CD4-positive, alpha-beta T cell treated with Interleukin-15 for 4 hours (primary cell): ENCODE measurements at regions not wholly inside any gene's neighbourhood (a gene's known extent, or its start where the extent isn't known, plus 50 kb on each side); places are given as distances from the start of the nearest gene placed in this dataset.

Experiments used
- DNase-seq: peaks from one replicate; pipeline ENCODE4 v3.0.0-alpha.2; 2020; ENCODE audit warnings: low spot score

- no peak for DNase-seq
Observed at GRCh38 chr6:120228297-120228696, 878.7 kb upstream of the MAN1A1 start.

DNA sequence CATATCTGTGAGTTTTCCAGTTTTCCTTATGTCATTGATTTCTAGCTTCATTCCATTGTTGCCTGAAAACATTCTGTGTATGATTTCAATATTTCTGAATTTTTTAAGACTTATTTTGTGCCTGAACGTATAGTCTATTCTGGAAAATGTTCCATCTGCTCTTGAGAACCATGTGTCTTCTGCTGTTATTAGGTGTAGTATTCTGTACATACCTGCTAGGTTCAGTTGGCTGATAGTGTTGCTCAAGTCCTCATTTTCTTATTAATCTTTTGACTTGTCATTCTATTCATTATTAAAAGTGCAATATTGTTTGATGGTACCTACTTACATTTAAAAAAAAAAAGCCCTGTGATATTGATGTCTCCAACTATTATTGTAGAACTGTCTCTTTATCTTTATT lies 869.8 kb upstream of the MAN1A1 start:
- no peak for DNase-seq

GRCh38 chr6:120214088-120214499 lies 864.5 kb upstream of the MAN1A1 start:
- no peak for DNase-seq

DNA sequence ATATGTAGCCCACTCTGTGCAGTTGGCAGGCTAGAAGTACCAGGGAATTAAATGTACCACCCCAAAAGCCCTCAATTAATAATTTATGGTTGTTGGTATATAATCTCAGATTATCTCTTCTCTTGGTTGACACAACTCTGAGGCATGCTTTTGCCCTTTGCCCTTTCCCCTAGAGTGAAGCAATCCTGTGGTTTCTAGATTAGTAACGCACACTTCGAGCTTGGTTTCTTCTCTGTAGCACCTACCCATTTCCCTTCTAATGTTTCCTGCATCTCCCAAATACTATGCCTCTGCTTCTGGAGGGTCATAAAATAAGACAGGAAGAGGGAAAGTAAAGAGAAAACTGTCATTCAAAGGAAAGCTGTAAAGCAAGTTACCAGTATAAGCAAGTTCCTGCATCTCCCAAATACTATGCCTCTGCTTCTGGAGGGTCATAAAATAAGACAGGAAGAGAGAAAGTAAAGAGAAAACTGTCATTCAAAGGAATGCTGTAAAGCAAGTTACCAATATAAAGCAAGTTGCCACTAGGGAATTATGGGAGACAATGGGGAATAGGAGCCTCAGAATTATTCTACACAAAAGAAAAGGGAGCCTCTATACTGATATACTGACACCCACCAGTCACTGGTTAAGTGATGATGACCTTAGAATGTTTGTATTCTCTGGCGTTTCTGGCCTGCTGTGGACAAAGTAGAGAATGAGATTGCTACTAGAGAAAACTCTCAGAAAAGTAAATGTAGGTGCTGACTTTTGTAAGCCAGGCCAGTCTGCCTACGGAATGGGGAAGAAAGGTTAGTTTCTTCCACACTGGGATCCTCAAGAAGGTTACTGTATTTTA lies 862.6 kb upstream of the MAN1A1 start:
- no peak for DNase-seq

DNA sequence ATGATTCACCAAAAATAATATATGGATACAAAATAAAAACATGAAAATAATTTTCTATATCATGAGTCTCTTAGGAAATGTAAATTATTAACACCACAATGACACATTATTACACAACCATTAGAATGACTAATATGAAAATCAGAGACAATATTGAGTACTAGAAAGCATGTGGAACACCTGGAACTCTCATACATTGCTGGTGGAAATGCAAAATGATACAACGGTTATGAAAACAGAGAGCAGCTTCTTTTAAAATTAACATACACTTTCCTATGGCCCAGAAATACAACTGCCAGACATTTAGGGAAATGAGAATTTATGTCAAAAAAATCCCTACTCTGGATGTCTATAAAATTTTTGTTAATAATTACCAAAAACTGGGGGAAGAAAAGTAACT lies 853.3 kb upstream of the MAN1A1 start:
- DNase-seq = no peak

GRCh38 chr6:120200853-120201252 lies 851.3 kb upstream of the MAN1A1 start:
- DNase-seq = no peak

DNA sequence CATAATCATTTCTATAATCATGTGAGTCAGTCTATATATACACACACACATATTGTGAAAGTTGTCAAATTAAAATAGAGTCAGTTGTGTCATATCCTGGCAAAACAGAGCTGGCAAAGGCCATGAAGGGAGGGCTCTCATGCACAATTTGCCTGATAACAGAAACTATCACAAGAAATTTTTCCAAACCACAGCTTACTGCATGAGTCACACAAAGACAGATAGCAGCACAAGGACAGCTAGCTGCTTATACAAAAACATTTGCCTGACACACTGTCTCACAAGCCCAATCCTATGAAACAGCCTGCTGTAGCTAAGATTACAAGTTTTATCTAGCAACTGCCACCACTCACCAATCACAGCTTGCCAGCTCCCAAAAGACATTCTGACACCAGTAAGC lies 848.5 kb upstream of the MAN1A1 start:
- no peak for DNase-seq

DNA sequence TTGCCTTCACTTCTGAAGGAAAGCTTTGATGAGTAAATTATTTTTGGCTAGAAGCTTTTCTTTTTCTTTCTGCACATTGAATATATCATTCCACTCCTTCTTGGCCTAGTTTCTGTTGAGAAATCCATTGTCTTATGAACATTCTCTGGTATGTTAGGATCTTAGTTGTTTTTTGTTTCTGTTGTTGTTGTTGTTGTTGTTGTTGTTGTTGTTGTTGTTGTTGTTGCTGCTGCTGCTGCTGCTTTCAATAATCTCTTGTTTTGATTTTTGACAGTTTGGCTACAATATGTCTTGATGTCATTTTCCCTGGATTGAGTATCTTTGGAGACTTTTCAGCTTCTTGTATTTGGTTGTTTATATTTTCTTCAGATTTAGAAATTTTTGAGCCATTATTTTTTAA lies 836.5 kb upstream of the MAN1A1 start:
- DNase-seq = no peak

GRCh38 chr6:120173250-120173649 lies 823.7 kb upstream of the MAN1A1 start:
- DNase-seq = no peak

DNA sequence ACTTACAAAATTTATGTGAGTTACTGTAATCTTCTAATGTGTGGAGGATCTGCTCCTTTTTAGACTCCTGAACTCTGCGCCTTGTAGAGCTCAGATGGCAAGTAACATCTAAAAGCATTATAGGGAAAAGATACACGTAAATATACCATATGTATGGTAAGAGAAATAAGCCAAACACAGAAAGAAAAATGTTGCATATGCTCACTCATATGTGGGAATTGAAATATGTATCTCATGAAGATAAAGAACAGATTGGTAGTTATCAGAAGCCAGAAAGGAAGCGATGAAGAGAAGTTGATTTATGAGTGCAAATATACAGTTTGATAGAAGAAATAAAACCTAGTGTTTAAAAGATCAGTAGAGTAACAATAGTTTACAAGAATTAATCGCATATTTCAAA lies 815.0 kb upstream of the MAN1A1 start:
- DNase-seq = no peak

DNA sequence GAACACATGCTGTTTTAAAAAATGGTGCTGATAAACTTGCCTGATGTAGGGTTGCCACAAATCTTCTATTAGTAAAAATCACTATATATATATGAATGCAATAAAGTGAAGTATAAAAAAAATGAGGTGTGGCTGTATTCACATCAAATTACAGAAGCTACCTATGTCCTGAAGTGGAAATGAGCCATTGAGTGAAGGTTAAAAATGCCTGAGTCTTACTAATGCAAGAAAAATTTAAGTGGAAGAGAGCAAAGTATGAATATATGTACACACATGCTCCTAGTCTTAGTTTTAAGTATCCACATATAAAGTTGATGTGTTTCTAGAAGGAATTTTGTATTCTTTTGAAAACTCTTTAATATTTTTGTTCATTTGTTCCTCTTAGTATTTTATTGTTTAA lies 808.3 kb upstream of the MAN1A1 start:
- DNase-seq = no peak

GRCh38 chr6:120147071-120147871 lies 797.7 kb upstream of the MAN1A1 start:
- no peak for DNase-seq

DNA sequence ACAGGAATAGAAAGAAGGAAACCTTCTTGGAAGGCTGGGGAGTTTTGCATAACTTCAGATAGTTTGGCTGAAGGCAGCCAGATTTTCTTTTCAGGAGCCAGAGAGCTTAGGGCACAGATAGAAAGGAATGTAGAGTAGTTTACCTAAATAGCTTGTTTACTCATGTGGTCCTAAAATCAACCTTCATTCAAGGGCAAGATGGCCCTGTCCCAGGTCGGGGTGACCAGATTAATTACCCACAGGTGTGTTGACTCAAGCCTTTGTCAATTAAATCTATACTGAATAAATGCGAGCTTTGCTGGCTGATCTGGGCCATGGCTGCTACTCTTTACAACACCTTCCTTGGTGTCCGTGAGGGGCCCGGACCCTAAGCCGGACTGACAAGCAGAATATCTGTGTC lies 792.0 kb upstream of the MAN1A1 start:
- no peak for DNase-seq

GRCh38 chr6:120137492-120137891 lies 787.9 kb upstream of the MAN1A1 start:
- no peak for DNase-seq

GRCh38 chr6:120129228-120129627 lies 779.7 kb upstream of the MAN1A1 start:
- DNase-seq = no peak

DNA sequence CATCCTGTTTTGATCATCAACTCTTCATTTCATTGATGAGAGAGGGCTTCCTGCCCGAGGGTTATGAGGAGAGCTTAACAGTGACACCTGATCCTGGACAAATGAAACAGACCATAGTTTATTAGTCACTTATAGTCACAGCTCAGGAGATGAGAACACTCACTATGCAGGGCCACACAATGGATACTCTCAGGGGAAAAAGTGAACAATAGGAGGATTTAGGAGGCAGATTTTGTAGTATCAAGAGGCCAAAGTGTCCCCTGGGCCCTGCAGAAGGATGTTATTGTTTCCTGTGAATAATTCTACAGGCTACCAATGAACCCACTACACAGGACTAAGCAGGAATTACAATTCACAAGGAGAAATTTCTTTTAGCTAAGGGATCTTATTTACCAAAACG lies 772.8 kb upstream of the MAN1A1 start:
- no peak for DNase-seq

GRCh38 chr6:120116343-120116742 lies 766.8 kb upstream of the MAN1A1 start:
- no peak for DNase-seq

- DNase-seq = no peak
Observed at GRCh38 chr6:120112980-120113379, 763.4 kb upstream of the MAN1A1 start.

DNA sequence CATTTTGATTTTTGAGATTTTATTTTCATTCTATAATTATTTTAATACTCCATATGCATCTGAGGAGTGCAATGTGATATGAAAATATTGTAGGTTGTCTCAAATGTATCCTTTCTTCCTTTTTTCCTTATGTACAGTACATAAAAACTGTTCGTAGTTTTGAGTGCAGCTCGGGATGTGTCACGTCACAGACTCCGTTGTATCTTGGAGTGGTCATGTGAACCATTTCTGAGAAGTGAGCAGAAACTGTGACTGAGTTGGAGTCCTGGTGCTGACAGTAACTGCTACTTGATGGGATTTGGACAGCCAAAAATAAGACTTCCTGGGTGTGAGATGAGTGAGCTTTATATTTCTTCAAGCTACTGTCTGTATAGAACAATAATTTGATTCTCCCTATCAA lies 761.4 kb upstream of the MAN1A1 start:
- no peak for DNase-seq

DNA sequence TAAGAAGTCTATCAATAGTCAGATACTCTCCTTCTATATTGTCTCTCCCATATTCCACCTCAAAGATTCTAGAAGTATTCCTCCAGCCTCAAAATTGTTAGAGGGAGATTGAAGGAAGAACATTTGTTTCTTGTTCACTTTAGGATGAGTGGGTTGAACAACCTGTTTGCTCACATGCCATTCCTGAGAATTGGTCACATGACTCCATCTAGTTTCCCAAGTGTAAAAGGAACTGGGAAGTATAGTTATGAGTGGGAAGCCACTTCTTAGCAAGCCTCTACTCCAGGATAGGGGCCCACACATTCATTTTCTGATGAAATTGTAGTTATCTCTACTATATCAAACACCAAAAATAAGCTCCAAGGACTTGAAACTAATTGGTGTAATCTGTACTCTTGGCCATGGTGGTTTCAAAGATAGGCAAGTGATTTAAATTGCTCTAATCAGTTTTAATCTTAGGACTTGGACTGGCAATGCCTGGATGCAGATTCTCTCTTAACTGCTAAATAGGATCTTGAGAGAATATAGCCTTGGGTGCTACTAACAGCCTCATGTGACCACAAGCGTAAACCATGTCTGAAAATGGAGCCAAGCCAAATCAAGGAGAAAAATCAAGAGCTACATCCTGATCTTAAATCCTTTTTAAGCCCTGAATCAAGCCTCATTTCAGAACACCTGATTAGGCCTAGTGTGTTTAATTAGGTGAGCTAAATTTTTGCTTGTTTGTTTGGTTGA lies 758.7 kb upstream of the MAN1A1 start:
- DNase-seq = no peak

- no peak for DNase-seq
Observed at GRCh38 chr6:120103618-120104017, 754.1 kb upstream of the MAN1A1 start.

DNA sequence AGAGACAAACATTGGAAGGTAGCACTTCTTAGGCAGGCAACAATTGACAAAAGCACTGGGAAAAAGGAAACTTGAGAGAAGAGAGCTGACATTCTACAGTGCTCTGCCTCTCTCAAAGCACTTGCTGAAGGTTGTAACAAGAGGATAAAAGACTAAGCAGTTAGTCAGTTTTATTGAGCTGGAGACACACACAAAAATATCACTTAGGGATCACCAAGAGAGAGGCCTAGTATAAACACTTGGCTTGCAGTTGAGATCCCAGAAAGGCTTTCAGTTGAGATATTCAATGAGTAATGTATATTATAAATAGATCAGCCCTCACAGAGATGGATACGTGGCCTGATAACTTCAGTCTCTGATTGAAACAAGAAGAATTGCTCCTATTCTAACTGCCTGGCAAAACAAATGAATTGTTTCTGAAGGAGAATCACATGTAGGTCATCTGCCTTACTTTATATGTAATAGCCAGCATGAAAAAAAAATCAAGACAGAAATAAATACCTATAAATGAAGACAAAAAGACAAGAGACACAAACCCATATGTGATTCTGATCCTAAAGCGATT lies 747.2 kb upstream of the MAN1A1 start:
- no peak for DNase-seq
